HCT116 (cell line): ENCODE measurements at regions not wholly inside any gene's neighbourhood (a gene's known extent, or its start where the extent isn't known, plus 50 kb on each side); places are given as distances from the start of the nearest gene placed in this dataset.

ENCODE experiments used
- ATAC-seq: fragments of 200-7000 bp; cut with Tn5 transposase; 2 replicates; pipeline ENCODE4 v1.9.1; 2020; ENCODE audit warnings: mild to moderate bottlenecking, moderate library complexity
- BruUV-seq: library from RNA; stranded (reverse); fragments of 400-500 nt; replicated peaks from 2 replicates; lab custom pipeline; 2021; lab: Mats Ljungman, UMichigan
- CTCF ChIA-PET: fragments of 300-600 bp; sonication (Branson Sonifier 250); formaldehyde crosslinking; loops from one replicate; lab custom pipeline; 2021; ENCODE audit warnings: antibody characterized with exemption; lab: Charles Lee
- POLR2A ChIA-PET: fragments of 300-600, 350-600 bp; sonication (Branson Sonifier 250); formaldehyde crosslinking; loops from one replicate; lab custom pipeline; 2021; ENCODE audit warnings: antibody characterized with exemption; lab: Charles Lee
- RAD21 ChIA-PET, 2 experiments: fragments of 300-600 bp; sonication (Branson Sonifier 250); formaldehyde crosslinking; loops; one replicate each; lab custom pipeline; 2023; ENCODE audit warnings: low total read pairs in 2 of 2; ENCODE audit not compliant: uncharacterized antibody in 2 of 2, unreplicated experiment in 2 of 2, low non-redundant PET in 1 of 2; lab: Charles Lee
- DNase-seq: peaks from one replicate; pipeline ENCODE4 v3.0.0-alpha.2; 2010; ENCODE audit warnings: low read depth, low spot score
- H2AFZ ChIP-seq: fragments of 200-600 bp; shearing (Covaris generic), sonication (generic); 2 replicates; pipeline ENCODE4 v1.6.1; 2017; ENCODE audit warnings: low read depth, mixed run types, mixed read lengths, antibody characterized with exemption, low read length; ENCODE audit not compliant: poor library complexity, severe bottlenecking
- H3K27ac ChIP-seq: 2 replicates; pipeline ENCODE4 v1.5.1; 2012; ENCODE audit warnings: low read depth, low read length
- H3K27me3 ChIP-seq: fragments of 200-600 bp; sonication (generic); 2 replicates; pipeline ENCODE4 v1.6.1; 2016; ENCODE audit warnings: mixed run types, low read length, mixed read lengths; ENCODE audit not compliant: insufficient read depth
- H3K36me3 ChIP-seq, 2 experiments: fragments of 200-500 bp in 1 of 2; fragments of 200-600 bp in 1 of 2; sonication (Bioruptor generic) in 1 of 2; sonication (generic) in 1 of 2; 2 replicates each; pipeline versions ENCODE4 v1.5.1 to v1.6.1; 2014 to 2016; ENCODE audit warnings: low read length in 2 of 2, inconsistent platforms in 1 of 2, mixed read lengths in 1 of 2, mixed run types in 1 of 2; ENCODE audit not compliant: insufficient read depth in 2 of 2, control insufficient read depth in 1 of 2
- H3K4me1 ChIP-seq, 2 experiments: fragments of 200-600 bp in 1 of 2; sonication (generic) in 1 of 2; 2 replicates each; pipeline versions ENCODE4 v1.5.1 to v1.6.1; 2012 to 2017; ENCODE audit warnings: low read length in 2 of 2, inconsistent platforms in 1 of 2, mild to moderate bottlenecking in 1 of 2, mixed read lengths in 1 of 2, mixed run types in 1 of 2, moderate library complexity in 1 of 2; ENCODE audit not compliant: insufficient read depth in 2 of 2, control insufficient read depth in 1 of 2
- H3K4me2 ChIP-seq: fragments of 200-600 bp; sonication (generic); 2 replicates; pipeline ENCODE4 v1.6.1; 2017; ENCODE audit warnings: mixed run types, low read length, mixed read lengths
- H3K4me3 ChIP-seq, 2 experiments: fragments of 200-600 bp in 1 of 2; sonication (generic) in 1 of 2; replicated peaks in 1 of 2; 2 replicates each; pipeline ENCODE4 v1.5.1; 2011 to 2016; ENCODE audit warnings: low read length in 2 of 2, control low read depth in 1 of 2, low read depth in 1 of 2, mild to moderate bottlenecking in 1 of 2, mixed read lengths in 1 of 2, mixed run types in 1 of 2
- H3K79me2 ChIP-seq: fragments of 200-600 bp; sonication (generic); 2 replicates; pipeline ENCODE4 v1.6.1; 2017; ENCODE audit warnings: mild to moderate bottlenecking, mixed run types, low read length, moderate library complexity, mixed read lengths; ENCODE audit not compliant: insufficient read depth
- H3K9ac ChIP-seq: fragments of 200-600 bp; sonication (generic); 2 replicates; pipeline ENCODE4 v1.6.1; 2016; ENCODE audit warnings: low read length, mixed read lengths
- H3K9me2 ChIP-seq: fragments of 200-600 bp; sonication (generic), shearing (Covaris generic); 2 replicates; pipeline ENCODE4 v1.6.1; 2017; ENCODE audit warnings: mixed run types, mild to moderate bottlenecking, moderate library complexity; ENCODE audit not compliant: insufficient read depth
- H3K9me3 ChIP-seq, 2 experiments: fragments of 200-500 bp in 1 of 2; fragments of 200-600 bp in 1 of 2; sonication (Bioruptor generic) in 1 of 2; sonication (generic) in 1 of 2; 2 replicates each; pipeline ENCODE4 v1.6.1; 2014 to 2017; ENCODE audit warnings: low read length in 2 of 2, mixed read lengths in 2 of 2, inconsistent platforms in 1 of 2, low read depth in 1 of 2, mild to moderate bottlenecking in 1 of 2, mixed run types in 1 of 2, moderate library complexity in 1 of 2; ENCODE audit not compliant: control insufficient read depth in 1 of 2, insufficient read depth in 1 of 2
- H4K20me1 ChIP-seq: fragments of 200-600 bp; sonication (generic), shearing (Covaris generic); 2 replicates; pipeline ENCODE4 v1.6.1; 2017; ENCODE audit warnings: mixed run types, mild to moderate bottlenecking, moderate library complexity; ENCODE audit not compliant: insufficient read depth
- EGR1 ChIP-seq: IDR thresholded peaks from 2 replicates; pipeline ENCODE4 v1.6.1; 2012; ENCODE audit warnings: low read depth
- ELF1 ChIP-seq: IDR thresholded peaks from 2 replicates; pipeline ENCODE4 v1.6.1; 2012; ENCODE audit warnings: low read depth, borderline replicate concordance
- EZH2phosphoT487 ChIP-seq: fragments of 200-600 bp; IDR thresholded peaks from 2 replicates; pipeline ENCODE4 v1.6.1; 2018; ENCODE audit warnings: antibody characterized with exemption, borderline replicate concordance
- POLR2A ChIP-seq: IDR thresholded peaks from 2 replicates; pipeline ENCODE4 v1.7.0; 2011; ENCODE audit warnings: borderline replicate concordance; ENCODE audit not compliant: insufficient read depth, insufficient read length; ENCODE audit errors: extremely low read depth
- SP1 ChIP-seq: IDR thresholded peaks from 2 replicates; pipeline ENCODE4 v1.6.1; 2012; ENCODE audit warnings: low read depth
- SRF ChIP-seq: IDR thresholded peaks from 2 replicates; pipeline ENCODE4 v1.6.1; 2012; ENCODE audit warnings: low read depth
- TCF7L2 ChIP-seq: IDR thresholded peaks from 2 replicates; pipeline ENCODE4 v1.7.0; 2011; ENCODE audit warnings: borderline replicate concordance, inconsistent platforms; ENCODE audit not compliant: insufficient read depth, insufficient read length; ENCODE audit errors: extremely low read depth
- ZNF274 ChIP-seq: fragments of 200-500 bp; sonication (Bioruptor generic); IDR thresholded peaks from 2 replicates; pipeline ENCODE4 v1.6.1; 2014; ENCODE audit warnings: mild to moderate bottlenecking, low read depth, low read length, inconsistent platforms
- intact Hi-C: fragments of 100-400 bp; cut with micrococcal nuclease; formaldehyde crosslinking; loops from 2 replicates; pipeline ENCODE4 v1.10.0; 2022
- TF ChIP-seq, protein P1 (sequence below), 3 experiments: fragments of 200-600 bp in 1 of 3; sonication (generic) in 1 of 3; IDR thresholded peaks in 2 of 3; conservative IDR thresholded peaks in 1 of 3; 2 replicates each; pipeline ENCODE4 v1.5.1; 2012 to 2017; ENCODE audit warnings: low read depth in 2 of 3, low read length in 2 of 3, antibody characterized with exemption in 1 of 3, borderline replicate concordance in 1 of 3, control low read depth in 1 of 3, mild to moderate bottlenecking in 1 of 3, mixed read lengths in 1 of 3, mixed run types in 1 of 3, moderate library complexity in 1 of 3; ENCODE audit not compliant: insufficient read depth in 1 of 3
- TF ChIP-seq, protein P2 (sequence below): IDR thresholded peaks from 2 replicates; pipeline ENCODE4 v1.6.1; 2012

GRCh38 chr1:79375352-79375751 lies 368.8 kb upstream of the ADGRL4 start:
- H3K36me3 ChIP-seq: no peaks in the 10 kb centered on the region
- H2AFZ ChIP-seq: no peak overlapping the region
- RAD21 ChIA-PET: no interaction called here
- no peak overlapping the region for H3K27ac ChIP-seq
- no peaks in the 10 kb centered on the region for H3K79me2 ChIP-seq
- ATAC-seq: no peak
- POLR2A ChIA-PET: no interaction called here
- H3K4me2 ChIP-seq: no peak overlapping the region
- H4K20me1 ChIP-seq: no peaks in the 10 kb centered on the region
- no peaks in the 10 kb centered on the region for H3K9me3 ChIP-seq
- H3K9ac ChIP-seq: no peak overlapping the region
- intact Hi-C loops: no loop called here
- CTCF ChIA-PET: no interaction called here
- TF ChIP-seq EZH2phosphoT487 (no peak), ZNF274 (no peak), SP1 (no peak), ELF1 (no peak), SRF (no peak), POLR2A (no peak), EGR1 (no peak), TCF7L2 (no peak)
- TF ChIP-seq, protein P1, sequence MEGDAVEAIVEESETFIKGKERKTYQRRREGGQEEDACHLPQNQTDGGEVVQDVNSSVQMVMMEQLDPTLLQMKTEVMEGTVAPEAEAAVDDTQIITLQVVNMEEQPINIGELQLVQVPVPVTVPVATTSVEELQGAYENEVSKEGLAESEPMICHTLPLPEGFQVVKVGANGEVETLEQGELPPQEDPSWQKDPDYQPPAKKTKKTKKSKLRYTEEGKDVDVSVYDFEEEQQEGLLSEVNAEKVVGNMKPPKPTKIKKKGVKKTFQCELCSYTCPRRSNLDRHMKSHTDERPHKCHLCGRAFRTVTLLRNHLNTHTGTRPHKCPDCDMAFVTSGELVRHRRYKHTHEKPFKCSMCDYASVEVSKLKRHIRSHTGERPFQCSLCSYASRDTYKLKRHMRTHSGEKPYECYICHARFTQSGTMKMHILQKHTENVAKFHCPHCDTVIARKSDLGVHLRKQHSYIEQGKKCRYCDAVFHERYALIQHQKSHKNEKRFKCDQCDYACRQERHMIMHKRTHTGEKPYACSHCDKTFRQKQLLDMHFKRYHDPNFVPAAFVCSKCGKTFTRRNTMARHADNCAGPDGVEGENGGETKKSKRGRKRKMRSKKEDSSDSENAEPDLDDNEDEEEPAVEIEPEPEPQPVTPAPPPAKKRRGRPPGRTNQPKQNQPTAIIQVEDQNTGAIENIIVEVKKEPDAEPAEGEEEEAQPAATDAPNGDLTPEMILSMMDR (IDR thresholded peaks at IDR 0.05 in 2 of 3, conservative IDR thresholded peaks at IDR 0.05 in 1 of 3; ENCODE audit: borderline replicate concordance in 1 of 3, insufficient read depth in 1 of 3, low read depth in 2 of 3, low read length in 2 of 3): no peak
- TF ChIP-seq, protein P2, sequence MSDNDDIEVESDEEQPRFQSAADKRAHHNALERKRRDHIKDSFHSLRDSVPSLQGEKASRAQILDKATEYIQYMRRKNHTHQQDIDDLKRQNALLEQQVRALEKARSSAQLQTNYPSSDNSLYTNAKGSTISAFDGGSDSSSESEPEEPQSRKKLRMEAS: no peak
- DNase-seq: no peak
- no peaks in the 10 kb centered on the region for H3K9me2 ChIP-seq
- H3K4me3 ChIP-seq: no peak overlapping the region
- no peaks in the 10 kb centered on the region for H3K4me1 ChIP-seq
- BruUV-seq: no TSS peak
- no peaks in the 10 kb centered on the region for H3K27me3 ChIP-seq
